K562 (cell line): ENCODE measurements at regions not wholly inside any gene's neighbourhood (a gene's known extent, or its start where the extent isn't known, plus 50 kb on each side); places are given as distances from the start of the nearest gene placed in this dataset.
A peak's percentile ranks its signal among the peaks of the same experiment; 100 is the strongest.

Experiments used
- ATAC-seq: fragments of 200-7000 bp; cut with Tn5 transposase; 3 replicates; pipeline ENCODE4 v1.9.1; 2020; ENCODE audit warnings: moderate library complexity
- BruUV-seq: library from RNA; stranded (reverse); fragments of 400-500 nt; replicated peaks from 2 replicates; lab custom pipeline; 2021; lab: Mats Ljungman, UMichigan
- CTCF ChIA-PET: fragments of 300-600 bp; formaldehyde crosslinking; extraction: SDS; loops from one replicate; lab custom pipeline; 2021; ENCODE audit warnings: low intra/inter-chr PET ratio; lab: Yijun Ruan, JAX
- POLR2A ChIA-PET: fragments of 300-600, 350-650 bp; sonication (Branson Sonifier 250); formaldehyde crosslinking; extraction: SDS; loops from one replicate; lab custom pipeline; 2021; ENCODE audit warnings: antibody characterized with exemption, inconsistent platforms; lab: Yijun Ruan, JAX
- DNase-seq, 4 experiments: peaks; one replicate each; pipeline versions ENCODE4 v3.0.0 to v3.0.0-alpha.2; 2011 to 2018; ENCODE audit warnings: low spot score in 3 of 4, mixed read lengths in 3 of 4; ENCODE audit errors: extremely low read depth in 1 of 4
- FAIRE-seq: peaks from 2 replicates; lab custom pipeline; 2011; peaks lifted over from hg19 to GRCh38; lab: Jason Lieb, UNC
- H2AFZ ChIP-seq: 2 replicates; pipeline ENCODE4 v1.6.0; 2011; ENCODE audit warnings: low read depth, low read length, control low read depth, inconsistent platforms
- H3K27ac ChIP-seq: fragments of 200-600 bp; 3 replicates; pipeline ENCODE4 v1.8.0; 2011; ENCODE audit warnings: low read depth, mild to moderate bottlenecking, control low read depth, inconsistent platforms, low read length, moderate library complexity, mixed read lengths; ENCODE audit errors: extremely low read depth
- H3K27me3 ChIP-seq, 2 experiments: fragments of 300-600 bp in 1 of 2; 2 replicates in 1 of 2; 3 replicates in 1 of 2; pipeline versions ENCODE4 v1.6.0 to v1.8.0; 2011; ENCODE audit warnings: inconsistent platforms in 2 of 2, low read length in 2 of 2, mild to moderate bottlenecking in 1 of 2, mixed read lengths in 1 of 2, moderate library complexity in 1 of 2; ENCODE audit not compliant: control insufficient read depth in 2 of 2, insufficient read depth in 2 of 2
- H3K36me3 ChIP-seq: fragments of 300-600 bp; 3 replicates; pipeline ENCODE4 v1.8.0; 2011; ENCODE audit warnings: mild to moderate bottlenecking, low read length, inconsistent platforms; ENCODE audit not compliant: control insufficient read depth, insufficient read depth
- H3K4me1 ChIP-seq, 2 experiments: fragments of 200-600 bp in 1 of 2; replicated peaks in 1 of 2; 2 replicates in 1 of 2; 3 replicates in 1 of 2; pipeline versions ENCODE4 v1.5.1 to v1.8.0; 2011; ENCODE audit warnings: inconsistent platforms in 2 of 2, low read length in 2 of 2, mild to moderate bottlenecking in 1 of 2, mixed read lengths in 1 of 2, moderate library complexity in 1 of 2; ENCODE audit not compliant: control insufficient read depth in 2 of 2, insufficient read depth in 2 of 2
- H3K4me2 ChIP-seq: 2 replicates; pipeline ENCODE4 v1.6.1; 2011; ENCODE audit warnings: low read length, control low read depth, inconsistent platforms, mixed read lengths; ENCODE audit not compliant: insufficient read depth
- H3K4me3 ChIP-seq: fragments of 200-600 bp; sonication (generic), shearing (Covaris generic); 2 replicates; pipeline ENCODE4 v1.5.1; 2016; ENCODE audit warnings: control low read depth, inconsistent platforms
- H3K79me2 ChIP-seq: fragments of 200-600 bp; 3 replicates; pipeline ENCODE4 v1.8.0; 2011; ENCODE audit warnings: low read length, inconsistent platforms; ENCODE audit not compliant: control insufficient read depth, insufficient read depth
- H3K9ac ChIP-seq, 2 experiments: 2 replicates each; pipeline versions ENCODE4 v1.6.0 to v1.6.1; 2011; ENCODE audit warnings: low read depth in 2 of 2, low read length in 2 of 2, control low read depth in 1 of 2, inconsistent platforms in 1 of 2, mild to moderate bottlenecking in 1 of 2, mixed read lengths in 1 of 2; ENCODE audit not compliant: insufficient read depth in 1 of 2
- H3K9me1 ChIP-seq: one replicate; pipeline ENCODE4 v1.6.0; 2011; ENCODE audit warnings: inconsistent platforms, mild to moderate bottlenecking, low read length, moderate library complexity; ENCODE audit not compliant: control insufficient read depth, insufficient read depth
- H3K9me3 ChIP-seq: replicated peaks from 2 replicates; pipeline ENCODE4 v1.5.1; 2011; ENCODE audit warnings: low read depth, low read length, inconsistent platforms; ENCODE audit not compliant: control insufficient read depth, insufficient read depth
- H4K20me1 ChIP-seq: replicated peaks from 2 replicates; pipeline ENCODE4 v1.6.1; 2011; ENCODE audit warnings: low read length, inconsistent platforms, mixed read lengths; ENCODE audit not compliant: control insufficient read depth, insufficient read depth
- CEBPG ChIP-seq, 3 experiments: fragments of 200-800 bp in 1 of 3; sonication (Bioruptor generic) in 1 of 3; sonication (generic) in 1 of 3; formaldehyde crosslinking in 1 of 3; IDR thresholded peaks in 2 of 3; conservative IDR thresholded peaks in 1 of 3; 2 replicates each; pipeline versions ENCODE4 v1.6.1 to v1.8.0; 2016 to 2022; ENCODE audit warnings: missing compliant biosample characterization in 2 of 3, missing genetic modification characterization in 2 of 3, mild to moderate bottlenecking in 1 of 3, missing genetic modification reagents in 1 of 3
- MEIS2 ChIP-seq: fragments of 450-650 bp; IDR thresholded peaks from 2 replicates; pipeline ENCODE4 v1.6.1; 2014; ENCODE audit warnings: mild to moderate bottlenecking; ENCODE audit not compliant: partially characterized antibody
- NFIC ChIP-seq: fragments of 450-650 bp; IDR thresholded peaks from 2 replicates; pipeline ENCODE4 v1.6.1; 2017; ENCODE audit warnings: mild to moderate bottlenecking, inconsistent platforms
- ZSCAN29 ChIP-seq: fragments of 450-650 bp; IDR thresholded peaks from 2 replicates; pipeline ENCODE4 v1.6.1; 2017
- WGBS: fragments of 100-300 bp; shearing (Covaris generic); methylation state at CpG from one replicate; pipeline ENCODE4 v1.1.6; 2016; ENCODE audit warnings: low coverage, mixed read lengths; ENCODE audit not compliant: insufficient coverage; ENCODE audit errors: missing lambda C conversion rate; 5-methylcytosine and 5-hydroxymethylcytosine counted together
- in situ Hi-C: fragments of 300-500 bp; cut with MboI; formaldehyde crosslinking; loops from 4 replicates; pipeline ENCODE4 v1.15.0; 2018; ENCODE audit warnings: inconsistent platforms, mixed read lengths
- intact Hi-C: fragments of 100-400 bp; cut with micrococcal nuclease; formaldehyde crosslinking; loops from 2 replicates; pipeline ENCODE4 v1.14.2; 2022
- TF ChIP-seq, protein P1 (sequence below), 2 experiments: fragments of 450-650 bp in 1 of 2; sonication (generic) in 1 of 2; formaldehyde crosslinking in 1 of 2; IDR thresholded peaks in 1 of 2; conservative IDR thresholded peaks in 1 of 2; 2 replicates each; pipeline versions ENCODE4 v1.6.1 to v1.8.1; 2016 to 2023; ENCODE audit warnings: mild to moderate bottlenecking in 2 of 2, moderate library complexity in 2 of 2, inconsistent platforms in 1 of 2, missing genetic modification reagents in 1 of 2

GRCh38 chr4:78695910-78696309 is 80.2 kb upstream of the BMP2K start:
- H4K20me1 ChIP-seq = no peaks in the 10 kb centered on the region
- H3K79me2 ChIP-seq = no peaks in the 10 kb centered on the region
- ATAC-seq (no peak), DNase-seq (no peak), FAIRE-seq (no peak)
- H3K27me3 ChIP-seq = no peaks in the 10 kb centered on the region
- H3K4me2 ChIP-seq = no peak overlapping the region
- no peaks in the 10 kb centered on the region for H3K9me3 ChIP-seq
- H3K36me3 ChIP-seq = no peaks in the 10 kb centered on the region
- CTCF ChIA-PET = no interaction called here
- H2AFZ ChIP-seq = peak overlapping the region; percentile 80
- intact Hi-C loops = no loop called here
- no peaks in the 10 kb centered on the region for H3K9me1 ChIP-seq
- H3K27ac ChIP-seq = peak overlapping the region; percentile 14; the same call in 1 of the 3 replicates
- peak overlapping the region in 1 of 2 experiments; percentile 17; a peak in 1 of 4 replicates for H3K9ac ChIP-seq
- in situ Hi-C loops = no loop called here
- POLR2A ChIA-PET = interaction anchor here (0.7 to 2.1 kb wide), 2 partner anchors 10 to 11 kb away, joined by 3 to 4 read pairs; no protein-coding TSS in a partner anchor
- no peak overlapping the region for H3K4me3 ChIP-seq
- BruUV-seq = no TSS peak
- TF ChIP-seq, protein P1, sequence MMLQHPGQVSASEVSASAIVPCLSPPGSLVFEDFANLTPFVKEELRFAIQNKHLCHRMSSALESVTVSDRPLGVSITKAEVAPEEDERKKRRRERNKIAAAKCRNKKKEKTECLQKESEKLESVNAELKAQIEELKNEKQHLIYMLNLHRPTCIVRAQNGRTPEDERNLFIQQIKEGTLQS (IDR thresholded peaks at IDR 0.05) = no peak
- TF ChIP-seq, protein P1 (CRISPR knock-in tag; conservative IDR thresholded peaks at IDR 0.05) = no peak
- TF ChIP-seq ZSCAN29 (peak; percentile 90), CEBPG (CRISPR knock-in tag; IDR thresholded peaks at IDR 0.05) (no peak), CEBPG (tag; conservative IDR thresholded peaks at IDR 0.05 in 1 of 2, IDR thresholded peaks at IDR 0.05 in 1 of 2) (no peak), MEIS2 (peak; percentile 53), NFIC (no peak)
- peaks cover 18 to 53% of the 10 kb centered on the region in 2 experiments for H3K4me1 ChIP-seq
- WGBS = 6% methylated on average over 1 of the region's 1 CpG
